Testis (tissue), 2 donors: ENCODE measurements at regions not wholly inside any gene's neighbourhood (a gene's known extent, or its start where the extent isn't known, plus 50 kb on each side); places are given as distances from the start of the nearest gene placed in this dataset.

ENCODE experiments used
- DNase-seq: peaks from one replicate; pipeline ENCODE4 v3.0.0-alpha.2; 2019
- H3K27ac ChIP-seq, 2 donors: fragments of 200-600 bp; sonication (generic); one replicate each; pipeline ENCODE4 v1.5.1; 2019
- H3K27me3 ChIP-seq: fragments of 200-600 bp; sonication (generic); one replicate; pipeline ENCODE4 v1.5.1; 2019
- H3K36me3 ChIP-seq: fragments of 200-600 bp; sonication (generic); one replicate; pipeline ENCODE4 v1.5.1; 2017; ENCODE audit warnings: low read depth; ENCODE audit errors: missing control alignments
- H3K4me1 ChIP-seq: fragments of 200-600 bp; sonication (generic); one replicate; pipeline ENCODE4 v1.5.1; 2019
- H3K4me3 ChIP-seq, 2 donors: fragments of 200-600 bp; sonication (generic); one replicate each; pipeline ENCODE4 v1.5.1; 2017 to 2019
- H3K9me3 ChIP-seq: fragments of 200-600 bp; sonication (generic); one replicate; pipeline ENCODE4 v1.5.1; 2017
- POLR2A ChIP-seq: fragments of 450-650 bp; IDR thresholded peaks from one replicate; pipeline ENCODE4 v1.6.1; 2017; ENCODE audit warnings: antibody characterized with exemption, mild to moderate bottlenecking, moderate library complexity
- WGBS, 2 donors: methylation state at CpG; one replicate each; pipeline ENCODE4 v1.1.5; 2018; 5-methylcytosine and 5-hydroxymethylcytosine counted together
- intact Hi-C: fragments of 100-400 bp; cut with DNase I; formaldehyde crosslinking; loops from one replicate; pipeline ENCODE4 v1.15.1; 2023; ENCODE audit warnings: low total_unique reads
- TF ChIP-seq, protein P1 (sequence below), 3 experiments: fragments of 450-650 bp in 2 of 3; fragments of 200-600 bp in 1 of 3; sonication (generic) in 1 of 3; IDR thresholded peaks; one replicate each; pipeline ENCODE4 v1.5.1; 2016 to 2019; ENCODE audit warnings: antibody characterized with exemption in 3 of 3, mild to moderate bottlenecking in 2 of 3, moderate library complexity in 1 of 3

DNA sequence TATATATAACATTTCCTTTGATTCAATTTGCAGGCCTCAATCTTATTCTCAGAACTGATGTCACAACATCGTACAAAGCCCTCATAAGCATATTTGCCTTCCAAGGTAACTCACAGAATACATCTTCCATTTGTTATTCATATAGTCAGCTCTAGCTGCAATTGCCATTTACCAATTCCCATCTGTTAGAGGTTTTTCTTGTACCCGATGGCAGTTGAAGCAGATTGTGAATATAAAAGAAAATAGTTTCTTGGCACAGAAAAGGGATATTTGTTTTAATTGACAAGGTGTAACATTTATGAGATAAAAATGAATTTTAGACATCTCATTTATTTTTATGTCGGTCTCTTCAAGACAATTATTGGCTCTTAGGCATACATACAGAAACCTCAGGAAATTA is 311.3 kb downstream of the TRIML1 start:
- intact Hi-C loops: no loop called here
- 60 to 62% methylated on average over 3 of the region's 3 CpGs for WGBS, 2 donors
- Histone ChIP-seq H3K27ac (no peak overlapping the region), H3K4me3 (no peak overlapping the region), H3K4me1 (no peaks in the 10 kb centered on the region), H3K9me3 (no peaks in the 10 kb centered on the region), H3K36me3 (no peaks in the 10 kb centered on the region), H3K27me3 (no peaks in the 10 kb centered on the region)
- no peak for DNase-seq
- TF ChIP-seq POLR2A: no peak
- TF ChIP-seq, protein P1, sequence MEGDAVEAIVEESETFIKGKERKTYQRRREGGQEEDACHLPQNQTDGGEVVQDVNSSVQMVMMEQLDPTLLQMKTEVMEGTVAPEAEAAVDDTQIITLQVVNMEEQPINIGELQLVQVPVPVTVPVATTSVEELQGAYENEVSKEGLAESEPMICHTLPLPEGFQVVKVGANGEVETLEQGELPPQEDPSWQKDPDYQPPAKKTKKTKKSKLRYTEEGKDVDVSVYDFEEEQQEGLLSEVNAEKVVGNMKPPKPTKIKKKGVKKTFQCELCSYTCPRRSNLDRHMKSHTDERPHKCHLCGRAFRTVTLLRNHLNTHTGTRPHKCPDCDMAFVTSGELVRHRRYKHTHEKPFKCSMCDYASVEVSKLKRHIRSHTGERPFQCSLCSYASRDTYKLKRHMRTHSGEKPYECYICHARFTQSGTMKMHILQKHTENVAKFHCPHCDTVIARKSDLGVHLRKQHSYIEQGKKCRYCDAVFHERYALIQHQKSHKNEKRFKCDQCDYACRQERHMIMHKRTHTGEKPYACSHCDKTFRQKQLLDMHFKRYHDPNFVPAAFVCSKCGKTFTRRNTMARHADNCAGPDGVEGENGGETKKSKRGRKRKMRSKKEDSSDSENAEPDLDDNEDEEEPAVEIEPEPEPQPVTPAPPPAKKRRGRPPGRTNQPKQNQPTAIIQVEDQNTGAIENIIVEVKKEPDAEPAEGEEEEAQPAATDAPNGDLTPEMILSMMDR (IDR thresholded peaks at IDR 0.05): no peak

DNA sequence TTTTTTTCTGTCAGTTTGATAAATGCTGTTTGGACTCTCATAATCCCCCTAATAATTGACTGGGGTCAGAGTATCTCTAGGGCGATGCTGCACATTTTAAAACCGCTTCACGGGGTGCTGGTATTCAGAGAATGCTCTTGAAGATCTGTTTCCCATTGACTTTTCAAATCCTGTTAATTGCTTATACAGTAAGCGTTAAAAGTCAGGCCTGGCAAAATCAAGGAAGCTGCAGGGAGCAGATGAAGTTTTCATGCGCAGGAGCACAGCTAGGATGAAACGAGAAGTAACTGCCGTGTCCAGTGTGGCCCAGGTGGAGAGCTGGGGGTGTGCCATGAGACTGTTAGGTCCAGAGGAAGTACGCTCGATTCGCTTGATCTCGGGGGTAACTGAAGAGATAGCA is 312.9 kb downstream of the TRIML1 start:
- no peak overlapping the region for H3K4me3 ChIP-seq
- no peaks in the 10 kb centered on the region for H3K9me3 ChIP-seq
- H3K4me1 ChIP-seq: no peaks in the 10 kb centered on the region
- no peaks in the 10 kb centered on the region for H3K36me3 ChIP-seq
- TF ChIP-seq, protein P1 (IDR thresholded peaks at IDR 0.05): no peak
- no peak for TF ChIP-seq POLR2A
- H3K27me3 ChIP-seq: no peaks in the 10 kb centered on the region
- intact Hi-C loops: no loop called here
- H3K27ac ChIP-seq: no peak overlapping the region
- 40 to 55% methylated on average over 11 of the region's 11 CpGs for WGBS, 2 donors
- no peak for DNase-seq

DNA sequence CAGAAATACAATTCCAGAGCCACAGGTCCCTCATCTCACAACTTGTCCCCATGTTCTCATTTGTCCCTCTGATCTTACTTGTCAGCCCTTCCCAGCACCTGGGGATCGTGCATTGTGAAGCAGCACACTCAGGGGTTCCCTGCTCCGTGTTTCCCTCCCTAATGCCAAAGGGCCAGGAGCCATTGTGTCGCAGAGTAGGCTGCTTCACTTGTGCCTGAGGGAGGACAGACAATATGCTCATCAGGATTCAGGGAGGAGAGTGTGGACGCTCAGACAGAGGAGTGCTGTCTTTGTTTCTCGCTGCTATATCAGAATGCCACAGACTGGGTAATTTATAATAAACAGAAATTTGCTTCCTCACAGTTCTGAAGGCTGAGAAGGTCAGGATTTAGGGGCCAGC is 315.3 kb downstream of the TRIML1 start:
- no peak for TF ChIP-seq POLR2A
- TF ChIP-seq, protein P1 (IDR thresholded peaks at IDR 0.05): no peak
- intact Hi-C loops: no loop called here
- Histone ChIP-seq H3K27me3 (no peaks in the 10 kb centered on the region), H3K27ac (no peak overlapping the region), H3K9me3 (no peaks in the 10 kb centered on the region), H3K36me3 (no peaks in the 10 kb centered on the region), H3K4me1 (no peaks in the 10 kb centered on the region), H3K4me3 (no peak overlapping the region)
- DNase-seq: no peak
- WGBS, 2 donors: 81 to 88% methylated on average over 5 of the region's 5 CpGs

DNA sequence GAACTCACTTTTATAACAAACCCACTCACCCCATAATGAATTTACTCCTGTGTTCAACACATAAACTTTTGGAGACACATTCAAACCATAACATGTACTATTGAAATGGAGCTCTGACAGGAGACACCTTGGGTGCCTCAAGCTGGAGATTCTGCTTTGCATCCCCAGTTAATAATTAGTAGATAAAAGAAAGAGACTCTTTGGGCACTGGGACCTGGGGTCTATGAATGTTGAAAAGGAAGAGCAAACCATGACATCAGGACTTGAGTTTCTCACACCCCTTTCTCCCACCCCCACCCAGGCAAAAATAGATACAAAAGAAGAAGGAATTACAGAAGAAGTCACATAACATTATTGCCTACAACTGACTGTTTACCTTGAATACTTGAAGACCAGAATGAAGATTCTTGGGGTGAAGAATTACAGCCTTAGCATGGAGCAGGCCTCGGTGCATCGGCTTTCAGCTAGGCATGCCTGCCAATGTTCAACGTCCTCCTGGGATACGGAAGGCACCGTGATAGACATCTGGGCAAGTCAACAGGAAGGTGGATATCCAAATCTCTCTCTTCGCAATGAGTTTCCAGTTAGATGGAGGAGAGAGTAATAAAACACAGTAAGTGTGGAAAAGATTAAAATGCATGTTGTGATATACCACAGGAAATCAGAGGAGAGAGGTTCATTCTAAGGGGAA is 316.0 kb downstream of the TRIML1 start:
- intact Hi-C loops: no loop called here
- no peak for DNase-seq
- TF ChIP-seq, protein P1 (IDR thresholded peaks at IDR 0.05): no peak
- no peak for TF ChIP-seq POLR2A
- Histone ChIP-seq H3K4me3 (no peak overlapping the region), H3K36me3 (no peaks in the 10 kb centered on the region), H3K27me3 (no peaks in the 10 kb centered on the region), H3K27ac (no peak overlapping the region), H3K9me3 (no peaks in the 10 kb centered on the region), H3K4me1 (no peaks in the 10 kb centered on the region)
- WGBS, 2 donors: 94 to 95% methylated on average over 6 of the region's 6 CpGs

DNA sequence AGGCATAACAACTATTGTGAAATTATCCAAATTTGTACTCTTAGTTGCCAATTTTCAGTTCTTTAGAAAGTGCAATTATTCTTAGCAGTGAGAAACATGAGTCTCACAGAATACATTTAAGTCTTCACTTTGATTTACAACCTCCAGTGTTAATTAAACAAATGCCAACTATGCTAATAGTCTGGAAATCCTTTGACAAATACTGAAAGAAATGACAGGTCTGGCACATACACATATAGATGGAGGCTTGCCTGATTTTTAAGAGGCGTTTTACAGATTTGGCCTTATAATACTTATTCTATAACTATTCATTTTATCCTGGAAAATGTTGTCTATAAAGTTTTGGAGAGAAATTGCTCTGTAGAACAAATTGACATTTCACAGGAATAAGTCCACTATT is 320.1 kb downstream of the TRIML1 start:
- H3K36me3 ChIP-seq: no peaks in the 10 kb centered on the region
- DNase-seq: no peak
- TF ChIP-seq POLR2A: no peak
- TF ChIP-seq, protein P1 (IDR thresholded peaks at IDR 0.05): no peak
- no peaks in the 10 kb centered on the region for H3K27me3 ChIP-seq
- no peaks in the 10 kb centered on the region for H3K4me1 ChIP-seq
- intact Hi-C loops: no loop called here
- no peak overlapping the region for H3K27ac ChIP-seq
- WGBS, 2 donors: 72 to 76% methylated on average over 1 of the region's 1 CpG
- H3K4me3 ChIP-seq: no peak overlapping the region
- H3K9me3 ChIP-seq: no peaks in the 10 kb centered on the region
